ENCODE measurements at regions not wholly inside any gene's neighbourhood (a gene's known extent, or its start where the extent isn't known, plus 50 kb on each side); places are given as distances from the start of the nearest gene placed in this dataset.

DNA sequence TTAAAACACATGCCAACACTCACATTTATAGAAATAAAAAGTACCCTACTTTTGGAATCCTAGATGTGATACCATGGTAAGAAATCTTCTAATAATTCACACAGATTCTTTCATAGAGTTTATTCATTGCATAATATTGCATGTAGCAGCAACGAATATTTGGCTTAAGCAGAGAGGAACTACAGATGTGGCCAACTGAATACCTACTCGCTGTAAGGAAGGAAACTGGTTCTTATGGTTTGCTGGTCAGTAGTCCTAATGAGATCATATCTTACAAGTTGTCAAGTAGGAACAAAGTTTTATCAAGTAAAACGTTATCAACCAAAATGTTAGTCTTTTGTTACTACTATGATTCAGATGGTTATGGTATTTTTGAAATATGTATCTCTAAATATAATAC, 996.1 kb downstream of the PDHA2 start:
- ATAC-seq: no peak
- H3K4me1 Mint-ChIP-seq: no peaks in the 10 kb centered on the region

DNA sequence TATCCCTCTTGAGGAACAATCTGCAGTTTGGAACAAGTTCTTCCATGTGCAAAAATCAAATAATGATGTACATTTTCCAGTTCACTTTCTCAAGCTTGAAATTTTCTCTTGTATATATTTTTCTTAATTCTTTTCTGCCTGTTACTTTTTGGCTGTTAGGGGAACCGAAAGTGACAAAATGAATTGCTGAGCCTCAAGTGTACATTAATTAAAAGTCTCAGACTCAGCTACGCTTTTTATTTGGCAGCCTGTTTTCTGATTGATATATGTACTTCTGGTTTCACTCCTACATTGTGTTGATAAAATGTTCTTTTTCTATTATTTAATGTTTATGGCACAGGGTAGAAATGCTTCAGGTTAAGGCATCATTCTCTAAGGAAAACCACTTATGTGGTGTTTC, 999.5 kb downstream of the PDHA2 start:
- H3K36me3 Mint-ChIP-seq: no peaks in the 10 kb centered on the region
- no peak overlapping the region for H3K27ac Mint-ChIP-seq
- no peak overlapping the region for H3K4me3 Mint-ChIP-seq
- peaks cover 0 to 18% (median 0%) of the 10 kb centered on the region in 9 donors for H3K9me3 Mint-ChIP-seq
- POLR2A ChIA-PET: no interaction called here
- ATAC-seq (no peak), DNase-seq (no peak)
- H3K4me1 Mint-ChIP-seq: no peaks in the 10 kb centered on the region
- H3K27me3 Mint-ChIP-seq: no peaks in the 10 kb centered on the region

More for the DNA sequence above, 996.1 kb downstream of the PDHA2 start:
- Mint-ChIP-seq H3K36me3 (no peaks in the 10 kb centered on the region), H3K9me3 (peaks cover 0 to 9% (median 0%) of the 10 kb centered on the region in 9 donors), H3K4me3 (no peak overlapping the region), H3K27me3 (no peaks in the 10 kb centered on the region), H3K27ac (no peak overlapping the region)
- POLR2A ChIA-PET: no interaction called here
- DNase-seq: no peak

DNA sequence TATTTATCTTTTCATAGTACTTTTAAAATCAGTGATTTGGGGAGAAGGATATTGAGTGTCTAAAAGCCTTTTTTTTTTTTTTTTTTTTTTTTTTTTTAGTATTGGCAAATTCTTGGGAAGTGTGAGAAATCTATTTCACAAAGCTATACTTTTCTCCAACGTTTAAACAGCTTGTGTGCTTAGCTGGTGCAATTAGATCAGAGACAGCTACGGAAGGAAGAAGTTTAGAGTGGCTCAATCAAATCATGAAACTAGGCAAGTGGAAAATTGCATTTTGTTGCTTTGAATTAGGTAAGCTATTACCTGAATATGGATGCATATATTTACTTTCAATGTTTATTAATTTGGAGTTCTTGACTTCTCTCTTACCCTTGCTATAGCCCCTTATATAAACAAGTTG, 1001.9 kb downstream of the PDHA2 start:
- H3K27me3 Mint-ChIP-seq: no peaks in the 10 kb centered on the region
- H3K36me3 Mint-ChIP-seq: no peaks in the 10 kb centered on the region
- H3K27ac Mint-ChIP-seq: no peak overlapping the region
- H3K4me1 Mint-ChIP-seq: no peaks in the 10 kb centered on the region
- peaks cover 0 to 9% (median 0%) of the 10 kb centered on the region in 9 donors for H3K9me3 Mint-ChIP-seq
- ATAC-seq: no peak
- no peak for DNase-seq
- POLR2A ChIA-PET: no interaction called here
- no peak overlapping the region for H3K4me3 Mint-ChIP-seq

DNA sequence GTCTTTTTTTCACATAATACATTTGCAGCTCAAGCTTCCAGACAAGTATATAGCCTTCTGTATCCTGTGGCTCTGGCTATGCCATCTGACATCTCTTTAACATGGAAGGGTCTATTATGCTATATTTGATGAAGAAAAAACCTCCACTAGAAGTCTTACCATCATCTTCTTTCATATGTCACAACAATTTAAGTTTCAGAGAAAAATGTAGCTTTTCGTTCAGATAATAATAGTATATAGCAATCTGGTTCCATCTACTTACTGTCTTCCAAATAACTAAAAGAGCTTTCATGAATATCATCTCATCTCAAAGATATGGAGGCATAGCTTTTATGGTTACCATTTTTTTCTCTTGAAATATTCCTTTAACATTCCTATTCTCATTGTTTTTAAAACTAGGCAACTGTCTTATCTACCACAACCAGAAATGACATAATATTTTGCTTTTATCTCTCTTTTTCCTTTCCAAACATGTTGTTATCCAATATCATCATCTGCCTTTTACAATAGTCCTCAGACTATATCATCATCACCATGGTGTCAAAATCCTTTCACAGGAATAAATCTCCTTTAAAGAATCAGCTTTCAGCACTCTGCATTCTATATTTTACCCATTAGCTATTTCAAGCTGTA, 1005.1 kb downstream of the PDHA2 start:
- POLR2A ChIA-PET: no interaction called here
- Mint-ChIP-seq H3K4me1 (no peaks in the 10 kb centered on the region), H3K27me3 (no peaks in the 10 kb centered on the region), H3K27ac (no peak overlapping the region), H3K4me3 (no peak overlapping the region), H3K9me3 (peaks cover 0 to 9% (median 0%) of the 10 kb centered on the region in 9 donors), H3K36me3 (no peaks in the 10 kb centered on the region)
- ATAC-seq (no peak), DNase-seq (no peak)

DNA sequence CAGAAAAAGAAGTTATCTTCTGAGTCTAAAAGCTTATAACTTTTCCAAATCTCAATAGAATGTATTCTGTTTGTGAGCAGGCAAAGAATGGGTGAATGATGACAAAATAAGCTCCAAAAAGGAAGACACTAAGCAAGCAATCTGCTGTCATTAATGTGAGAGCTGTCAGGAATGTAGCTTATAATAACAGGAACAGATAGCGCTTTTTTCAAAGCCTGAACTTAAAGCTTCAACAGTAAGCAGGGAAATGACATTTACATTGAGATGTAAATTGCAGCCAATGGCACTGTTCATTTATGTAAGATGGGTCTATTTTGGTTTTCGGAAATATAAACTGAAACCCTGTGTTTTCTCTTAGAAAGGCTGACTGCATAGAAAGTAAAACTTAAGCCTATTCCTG, 1005.9 kb downstream of the PDHA2 start:
- H3K4me1 Mint-ChIP-seq: no peaks in the 10 kb centered on the region
- ATAC-seq (no peak), DNase-seq (no peak)
- no peak overlapping the region for H3K4me3 Mint-ChIP-seq
- POLR2A ChIA-PET: no interaction called here
- H3K27ac Mint-ChIP-seq: no peak overlapping the region
- H3K27me3 Mint-ChIP-seq: no peaks in the 10 kb centered on the region
- H3K36me3 Mint-ChIP-seq: no peaks in the 10 kb centered on the region
- H3K9me3 Mint-ChIP-seq: peaks cover 0 to 12% (median 0%) of the 10 kb centered on the region in 9 donors

DNA sequence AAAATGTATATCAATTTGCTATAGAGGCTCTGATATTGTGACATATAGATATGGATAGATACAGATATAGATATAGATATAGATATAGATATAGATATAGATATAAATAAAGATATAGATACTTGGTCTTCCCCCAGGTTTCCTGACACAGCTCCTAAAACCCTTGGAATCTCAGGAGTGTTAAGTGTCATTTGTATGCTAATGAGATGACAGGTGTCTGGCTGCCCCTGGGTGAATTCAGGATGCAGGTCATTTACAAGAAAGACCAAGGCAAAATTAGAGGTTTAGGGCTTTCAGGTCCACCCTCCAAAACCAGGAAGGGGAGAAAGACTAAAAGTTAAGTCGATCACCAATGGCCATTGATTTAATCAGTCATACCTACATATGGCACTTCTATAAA, 1034.8 kb downstream of the PDHA2 start:
- ATAC-seq: no peak
- Mint-ChIP-seq H3K27me3 (no peaks in the 10 kb centered on the region), H3K27ac (no peak overlapping the region), H3K4me3 (no peak overlapping the region), H3K36me3 (no peaks in the 10 kb centered on the region), H3K4me1 (no peaks in the 10 kb centered on the region), H3K9me3 (peaks cover 0 to 20% (median 4%) of the 10 kb centered on the region in 9 donors)
- no peak for DNase-seq
- POLR2A ChIA-PET: no interaction called here

DNA sequence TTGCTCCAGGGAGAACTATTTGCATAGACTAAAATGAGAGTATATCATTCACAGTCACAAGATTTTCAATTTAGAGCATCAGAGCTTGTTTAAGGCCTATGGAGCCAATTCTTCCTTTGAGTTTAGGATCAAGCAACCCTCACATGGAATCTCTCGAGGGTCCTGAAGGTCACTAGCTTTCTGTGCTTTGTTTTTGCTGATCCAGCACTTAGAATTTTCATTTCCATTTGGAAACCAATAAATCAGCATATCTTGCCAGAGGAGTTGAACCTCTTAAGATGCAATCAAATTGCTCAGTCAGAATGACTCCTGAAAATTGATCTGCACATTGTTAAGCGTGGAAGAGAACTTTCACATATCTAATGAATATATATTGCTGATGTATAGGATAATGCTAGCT, 1039.6 kb downstream of the PDHA2 start:
- POLR2A ChIA-PET: no interaction called here
- Mint-ChIP-seq H3K9me3 (peaks cover 0 to 21% (median 7%) of the 10 kb centered on the region in 9 donors), H3K36me3 (no peaks in the 10 kb centered on the region), H3K4me1 (no peaks in the 10 kb centered on the region), H3K27ac (no peak overlapping the region), H3K27me3 (no peaks in the 10 kb centered on the region), H3K4me3 (no peak overlapping the region)
- ATAC-seq: no peak
- no peak for DNase-seq

DNA sequence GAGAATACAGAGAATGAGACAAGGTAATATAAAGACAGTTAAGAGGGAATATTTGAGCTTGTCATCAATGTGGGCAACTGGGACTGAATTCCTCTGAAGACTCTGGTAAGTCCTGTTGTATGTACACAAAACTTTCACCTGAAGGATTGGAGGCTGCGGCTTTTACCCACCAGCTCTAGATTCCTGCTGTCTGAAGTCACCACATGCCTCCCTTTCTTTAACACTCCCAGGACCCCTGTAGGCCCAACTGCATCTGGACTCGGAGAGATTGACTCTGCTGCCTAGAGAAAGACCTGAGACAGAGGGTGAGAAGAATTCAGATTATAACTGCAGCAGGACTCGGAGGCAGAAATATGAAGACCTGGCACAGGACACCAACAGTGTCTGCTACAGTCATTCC, 1048.0 kb downstream of the PDHA2 start:
- Mint-ChIP-seq H3K27ac (no peak overlapping the region), H3K4me3 (no peak overlapping the region), H3K27me3 (no peaks in the 10 kb centered on the region), H3K9me3 (peaks cover 0 to 19% (median 4%) of the 10 kb centered on the region in 9 donors), H3K4me1 (no peaks in the 10 kb centered on the region), H3K36me3 (no peaks in the 10 kb centered on the region)
- no peak for ATAC-seq
- POLR2A ChIA-PET: no interaction called here
- DNase-seq: no peak

DNA sequence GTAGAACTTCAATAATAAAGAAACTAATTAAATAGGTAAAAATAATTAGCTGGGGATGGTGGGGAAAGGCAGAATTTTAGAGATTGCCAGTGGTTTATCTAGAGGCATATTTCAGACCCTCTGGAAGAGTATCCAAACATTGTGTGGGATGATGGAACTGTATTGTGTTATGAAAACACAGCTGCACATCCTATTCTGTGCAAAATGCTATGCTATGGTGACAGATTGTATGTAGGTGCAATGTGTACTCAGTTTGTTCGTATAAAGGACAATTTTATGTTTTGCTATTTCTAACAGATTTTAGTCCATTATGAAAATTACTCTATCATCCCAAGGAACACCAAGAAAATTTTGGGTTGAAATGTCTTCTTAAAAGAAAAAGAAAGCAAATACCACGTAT, 1054.7 kb downstream of the PDHA2 start:
- Mint-ChIP-seq H3K36me3 (no peaks in the 10 kb centered on the region), H3K27ac (no peak overlapping the region), H3K4me3 (no peak overlapping the region), H3K9me3 (peaks cover 0 to 28% (median 3%) of the 10 kb centered on the region in 9 donors), H3K4me1 (no peaks in the 10 kb centered on the region), H3K27me3 (no peaks in the 10 kb centered on the region)
- POLR2A ChIA-PET: no interaction called here
- DNase-seq: no peak
- ATAC-seq: no peak

DNA sequence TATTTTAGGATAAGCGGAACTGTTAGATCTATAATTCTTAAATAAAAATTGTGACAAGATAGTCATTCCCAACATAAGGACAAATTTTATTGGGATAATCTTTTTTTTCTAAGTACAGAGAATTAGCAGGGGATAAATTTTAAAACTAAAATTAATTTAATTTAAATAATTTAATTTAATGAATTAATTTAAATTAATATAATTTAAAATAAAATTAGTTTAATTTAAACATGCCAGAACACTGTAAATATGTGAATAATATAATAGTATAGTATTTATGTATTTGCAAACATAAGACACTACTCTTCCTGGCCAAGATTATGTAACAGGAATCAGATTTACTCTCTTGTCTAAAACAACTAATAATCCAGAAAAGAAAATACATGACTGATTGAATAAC, 1055.9 kb downstream of the PDHA2 start:
- Mint-ChIP-seq H3K4me3 (no peak overlapping the region), H3K36me3 (no peaks in the 10 kb centered on the region), H3K4me1 (no peaks in the 10 kb centered on the region), H3K9me3 (peaks cover 0 to 23% (median 3%) of the 10 kb centered on the region in 9 donors), H3K27me3 (no peaks in the 10 kb centered on the region), H3K27ac (no peak overlapping the region)
- POLR2A ChIA-PET: no interaction called here
- ATAC-seq (no peak), DNase-seq (no peak)

DNA sequence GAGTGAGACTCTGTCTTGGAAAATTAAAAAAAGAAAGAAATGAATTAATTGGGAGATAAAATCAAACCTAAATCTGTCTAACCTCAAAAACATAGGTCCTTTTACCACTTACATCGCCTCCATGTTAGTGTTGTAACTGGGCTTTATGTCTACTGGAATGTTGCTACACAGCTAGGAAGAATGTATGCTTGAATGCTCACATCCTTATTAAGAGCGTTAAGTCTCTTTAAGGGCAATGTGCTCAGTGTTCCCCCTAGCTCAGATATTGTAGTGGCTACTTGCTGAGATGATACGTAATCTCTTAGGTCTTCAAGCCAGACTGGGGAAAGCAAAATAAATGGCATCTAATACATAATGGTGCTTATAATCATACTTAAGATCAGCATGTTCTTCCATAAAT, 1072.8 kb downstream of the PDHA2 start:
- POLR2A ChIA-PET: no interaction called here
- H3K4me3 Mint-ChIP-seq: no peak overlapping the region
- H3K9me3 Mint-ChIP-seq: peaks cover 0 to 10% (median 4%) of the 10 kb centered on the region in 9 donors
- H3K4me1 Mint-ChIP-seq: no peaks in the 10 kb centered on the region
- no peaks in the 10 kb centered on the region for H3K36me3 Mint-ChIP-seq
- H3K27ac Mint-ChIP-seq: no peak overlapping the region
- ATAC-seq (no peak), DNase-seq (no peak)
- no peaks in the 10 kb centered on the region for H3K27me3 Mint-ChIP-seq

DNA sequence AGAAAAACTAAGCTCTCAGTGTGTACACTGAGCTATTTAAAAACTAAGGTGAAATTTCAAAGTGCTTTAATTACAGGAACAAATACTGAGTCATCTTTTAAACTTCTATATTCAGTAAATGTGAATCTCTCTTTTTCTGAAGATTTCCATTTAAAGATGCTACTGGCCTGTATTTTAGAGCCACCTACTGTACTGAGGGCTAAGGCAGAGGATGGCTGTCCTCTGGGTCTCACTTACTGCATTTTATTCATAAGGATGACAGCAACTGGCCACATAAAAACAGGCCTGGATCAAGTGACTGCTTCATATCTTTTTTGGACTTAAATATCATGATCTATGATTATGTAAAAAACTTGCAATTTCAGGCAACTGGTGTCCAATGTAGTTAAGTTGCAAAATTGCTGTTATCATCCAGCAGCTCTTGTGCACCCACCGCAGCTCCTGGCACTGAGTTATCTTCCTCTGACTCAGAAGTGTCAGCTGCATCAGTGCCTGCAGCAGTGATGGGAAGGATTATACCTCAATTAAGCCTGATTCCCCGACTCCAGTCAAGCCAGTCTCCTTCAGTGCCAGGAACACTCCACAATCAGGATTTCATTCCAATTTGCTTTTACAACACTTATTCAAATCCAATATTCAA, 1073.7 kb downstream of the PDHA2 start:
- POLR2A ChIA-PET: no interaction called here
- peaks cover 0 to 10% (median 4%) of the 10 kb centered on the region in 9 donors for H3K9me3 Mint-ChIP-seq
- DNase-seq: no peak
- no peaks in the 10 kb centered on the region for H3K36me3 Mint-ChIP-seq
- ATAC-seq: no peak
- no peak overlapping the region for H3K4me3 Mint-ChIP-seq
- no peaks in the 10 kb centered on the region for H3K27me3 Mint-ChIP-seq
- no peaks in the 10 kb centered on the region for H3K4me1 Mint-ChIP-seq
- H3K27ac Mint-ChIP-seq: no peak overlapping the region

DNA sequence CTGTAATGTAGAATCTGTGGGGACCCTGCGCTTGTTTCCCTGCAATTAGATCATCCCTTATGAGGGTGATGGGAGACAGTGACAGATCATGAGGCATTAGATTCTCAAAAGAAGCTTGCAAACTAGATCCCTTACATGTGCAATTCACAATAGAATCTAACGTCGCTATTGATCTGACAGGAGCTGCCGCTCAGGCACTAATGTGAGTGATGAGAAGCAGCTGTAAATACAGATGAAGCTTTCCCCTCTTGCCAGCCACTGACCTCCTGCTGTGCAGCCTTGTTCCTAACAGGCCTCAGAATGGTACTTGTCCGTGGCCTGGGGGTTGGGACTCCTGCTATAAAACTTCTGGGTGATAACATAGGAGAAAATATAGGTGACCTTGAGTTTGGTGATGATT, 1076.8 kb downstream of the PDHA2 start:
- ATAC-seq (no peak), DNase-seq (no peak)
- POLR2A ChIA-PET: no interaction called here
- Mint-ChIP-seq H3K36me3 (no peaks in the 10 kb centered on the region), H3K9me3 (peaks cover 0 to 28% (median 6%) of the 10 kb centered on the region in 9 donors), H3K4me1 (no peaks in the 10 kb centered on the region), H3K4me3 (no peak overlapping the region), H3K27me3 (no peaks in the 10 kb centered on the region), H3K27ac (no peak overlapping the region)

DNA sequence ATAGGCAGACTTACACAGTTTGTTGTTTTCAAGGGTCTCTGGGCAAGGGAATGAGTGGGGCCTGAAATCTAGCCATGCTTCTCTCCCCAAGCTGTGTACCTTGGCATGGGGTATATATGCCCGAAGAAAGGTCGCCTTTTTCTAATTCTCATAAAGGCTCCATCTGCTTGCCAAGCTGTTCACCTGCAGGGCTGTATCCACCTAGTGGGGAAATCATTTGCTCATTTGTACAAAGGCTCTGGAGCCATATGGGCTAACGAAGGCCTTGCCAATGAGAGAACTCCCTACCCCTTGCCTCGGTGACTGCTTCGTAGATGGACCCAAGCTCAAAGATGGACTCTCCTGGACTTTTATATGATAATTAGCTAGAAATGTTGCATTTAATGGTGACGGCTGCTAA, 1097.0 kb downstream of the PDHA2 start:
- Mint-ChIP-seq H3K36me3 (no peaks in the 10 kb centered on the region), H3K27ac (no peak overlapping the region), H3K4me3 (no peak overlapping the region), H3K9me3 (peaks cover 0 to 10% (median 2%) of the 10 kb centered on the region in 9 donors), H3K27me3 (no peaks in the 10 kb centered on the region), H3K4me1 (no peaks in the 10 kb centered on the region)
- ATAC-seq (no peak), DNase-seq (no peak)
- POLR2A ChIA-PET: no interaction called here

Data from naive thymus-derived CD8-positive, alpha-beta T cell (primary cell).